MCF 10A (cell line): ENCODE measurements at regions not wholly inside any gene's neighbourhood (a gene's known extent, or its start where the extent isn't known, plus 50 kb on each side); places are given as distances from the start of the nearest gene placed in this dataset.

Source experiments
- BruUV-seq: library from RNA; stranded (reverse); fragments of 400-500 nt; replicated peaks from 2 replicates; lab custom pipeline; 2021; lab: Mats Ljungman, UMichigan
- CTCF ChIA-PET: fragments of 300-600 bp; sonication (Branson Sonifier 250); formaldehyde crosslinking; extraction: SDS; loops from one replicate; lab custom pipeline; 2021; ENCODE audit warnings: antibody characterized with exemption, inconsistent platforms; lab: Yijun Ruan, JAX
- POLR2A ChIA-PET: fragments of 300-600, 350-650 bp; sonication (Branson Sonifier 250); formaldehyde crosslinking; extraction: SDS; loops from one replicate; lab custom pipeline; 2020; ENCODE audit warnings: antibody characterized with exemption, inconsistent platforms; lab: Yijun Ruan, JAX
- DNase-seq: peaks from one replicate; pipeline ENCODE4 v3.0.0-alpha.2; 2018; ENCODE audit not compliant: unreplicated experiment
- H3K27ac Mint-ChIP-seq: one replicate; pipeline ENCODE4 v1.8.0; 2022; ENCODE audit warnings: mild to moderate bottlenecking, low read depth, mixed read lengths; ENCODE audit not compliant: unreplicated experiment
- H3K27me3 Mint-ChIP-seq: one replicate; pipeline ENCODE4 v1.8.0; 2022; ENCODE audit warnings: mixed read lengths; ENCODE audit not compliant: insufficient read depth, unreplicated experiment
- H3K36me3 Mint-ChIP-seq: one replicate; pipeline ENCODE4 v1.8.0; 2022; ENCODE audit warnings: mild to moderate bottlenecking, moderate library complexity, mixed read lengths; ENCODE audit not compliant: insufficient read depth, unreplicated experiment
- H3K4me1 Mint-ChIP-seq: one replicate; pipeline ENCODE4 v1.8.0; 2022; ENCODE audit warnings: mixed read lengths; ENCODE audit not compliant: insufficient read depth, unreplicated experiment
- H3K4me3 Mint-ChIP-seq: one replicate; pipeline ENCODE4 v1.8.0; 2022; ENCODE audit warnings: mild to moderate bottlenecking, moderate library complexity, mixed read lengths; ENCODE audit not compliant: unreplicated experiment
- H3K9me3 Mint-ChIP-seq: one replicate; pipeline ENCODE4 v1.8.0; 2022; ENCODE audit warnings: mixed read lengths; ENCODE audit not compliant: unreplicated experiment
- intact Hi-C: fragments of 100-400 bp; cut with micrococcal nuclease; formaldehyde crosslinking; loops from 2 replicates; pipeline ENCODE4 v1.14.1; 2022
- TF ChIP-seq, protein P1 (sequence below): fragments of 200-600 bp; IDR thresholded peaks from one replicate; pipeline ENCODE4 v1.8.0; 2022; ENCODE audit warnings: antibody characterized with exemption, mild to moderate bottlenecking; ENCODE audit not compliant: unreplicated experiment

DNA sequence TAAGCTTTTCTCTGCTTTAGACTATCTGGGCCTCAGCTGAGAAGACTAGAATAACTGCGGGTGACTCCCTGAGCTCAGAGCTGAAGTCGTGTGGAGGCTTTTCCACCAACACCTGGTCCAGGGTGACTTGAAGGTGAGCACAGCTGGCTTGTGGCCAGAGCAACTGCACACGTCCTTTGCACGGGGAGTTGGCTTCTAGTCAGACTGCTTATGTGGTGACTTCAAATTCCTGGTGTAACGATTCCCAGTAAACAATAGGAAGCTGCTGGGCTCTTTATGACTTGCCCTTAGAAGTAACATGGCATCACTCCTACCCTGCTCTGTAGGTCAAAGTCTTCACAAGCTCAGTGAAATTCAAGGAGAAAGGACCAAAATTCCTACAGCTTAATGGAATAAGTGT, 800.6 kb upstream of the CDH6 start:
- H3K9me3 Mint-ChIP-seq = peaks cover 8% of the 10 kb centered on the region
- TF ChIP-seq, protein P1, sequence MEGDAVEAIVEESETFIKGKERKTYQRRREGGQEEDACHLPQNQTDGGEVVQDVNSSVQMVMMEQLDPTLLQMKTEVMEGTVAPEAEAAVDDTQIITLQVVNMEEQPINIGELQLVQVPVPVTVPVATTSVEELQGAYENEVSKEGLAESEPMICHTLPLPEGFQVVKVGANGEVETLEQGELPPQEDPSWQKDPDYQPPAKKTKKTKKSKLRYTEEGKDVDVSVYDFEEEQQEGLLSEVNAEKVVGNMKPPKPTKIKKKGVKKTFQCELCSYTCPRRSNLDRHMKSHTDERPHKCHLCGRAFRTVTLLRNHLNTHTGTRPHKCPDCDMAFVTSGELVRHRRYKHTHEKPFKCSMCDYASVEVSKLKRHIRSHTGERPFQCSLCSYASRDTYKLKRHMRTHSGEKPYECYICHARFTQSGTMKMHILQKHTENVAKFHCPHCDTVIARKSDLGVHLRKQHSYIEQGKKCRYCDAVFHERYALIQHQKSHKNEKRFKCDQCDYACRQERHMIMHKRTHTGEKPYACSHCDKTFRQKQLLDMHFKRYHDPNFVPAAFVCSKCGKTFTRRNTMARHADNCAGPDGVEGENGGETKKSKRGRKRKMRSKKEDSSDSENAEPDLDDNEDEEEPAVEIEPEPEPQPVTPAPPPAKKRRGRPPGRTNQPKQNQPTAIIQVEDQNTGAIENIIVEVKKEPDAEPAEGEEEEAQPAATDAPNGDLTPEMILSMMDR = no peak
- peaks cover 27% of the 10 kb centered on the region for H3K4me1 Mint-ChIP-seq
- no peak overlapping the region for H3K27ac Mint-ChIP-seq
- intact Hi-C loops = no loop called here
- H3K27me3 Mint-ChIP-seq = no peaks in the 10 kb centered on the region
- H3K36me3 Mint-ChIP-seq = peaks cover 6% of the 10 kb centered on the region
- ChIA-PET CTCF (interaction anchor here (0.9 to 2.0 kb wide), 5 partner anchors 352 to 930 kb away, joined by 3 to 9 read pairs (median 4); no protein-coding TSS in a partner anchor), POLR2A (no interaction called here)
- DNase-seq = no peak
- H3K4me3 Mint-ChIP-seq = no peak overlapping the region
- no TSS peak for BruUV-seq

- no peaks in the 10 kb centered on the region for H3K9me3 Mint-ChIP-seq
- TF ChIP-seq, protein P1 = no peak
- H3K27me3 Mint-ChIP-seq = no peaks in the 10 kb centered on the region
- no peak for DNase-seq
- CTCF ChIA-PET = interaction anchor here (1.3 to 3.1 kb wide), 2 partner anchors 11 to 842 kb away, joined by 3 to 16 read pairs; no protein-coding TSS in a partner anchor
- no peak overlapping the region for H3K27ac Mint-ChIP-seq
- peaks cover 6% of the 10 kb centered on the region for H3K36me3 Mint-ChIP-seq
- POLR2A ChIA-PET = interaction anchor here (0.6 kb wide), 2 partner anchors 209 to 811 kb away, joined by 3 read pairs; no protein-coding TSS in a partner anchor
- peaks cover 27% of the 10 kb centered on the region for H3K4me1 Mint-ChIP-seq
- BruUV-seq = no TSS peak
- intact Hi-C loops = no loop called here
- no peak overlapping the region for H3K4me3 Mint-ChIP-seq
These were observed 803.4 kb upstream of the CDH6 start for GRCh38 chr5:30390095-30390494.

GRCh38 chr5:30387974-30388632, 805.4 kb upstream of the CDH6 start:
- CTCF ChIA-PET = interaction anchor here (0.6 to 1.5 kb wide), 4 partner anchors 171 to 808 kb away, joined by 3 to 4 read pairs (median 4); no protein-coding TSS in a partner anchor
- no peak for DNase-seq

GRCh38 chr5:30385754-30386153, 807.7 kb upstream of the CDH6 start:
- CTCF ChIA-PET = no interaction called here
- TF ChIP-seq, protein P1 = no peak

More at GRCh38 chr5:30387974-30388632, 805.4 kb upstream of the CDH6 start:
- no TSS peak for BruUV-seq
- H3K9me3 Mint-ChIP-seq = no peaks in the 10 kb centered on the region
- TF ChIP-seq, protein P1 = no peak
- no peaks in the 10 kb centered on the region for H3K27me3 Mint-ChIP-seq
- peaks cover 17% of the 10 kb centered on the region for H3K4me1 Mint-ChIP-seq
- peaks cover 6% of the 10 kb centered on the region for H3K36me3 Mint-ChIP-seq
- POLR2A ChIA-PET = interaction anchor here (0.5 kb wide), 1 partner anchor 25 kb away, joined by 3 read pairs; no protein-coding TSS in a partner anchor
- no peak overlapping the region for H3K27ac Mint-ChIP-seq
- H3K4me3 Mint-ChIP-seq = no peak overlapping the region
- intact Hi-C loops = no loop called here

More at GRCh38 chr5:30385754-30386153, 807.7 kb upstream of the CDH6 start:
- intact Hi-C loops = no loop called here
- no peak overlapping the region for H3K4me3 Mint-ChIP-seq
- H3K27me3 Mint-ChIP-seq = no peaks in the 10 kb centered on the region
- H3K36me3 Mint-ChIP-seq = no peaks in the 10 kb centered on the region
- no peak for DNase-seq
- H3K27ac Mint-ChIP-seq = no peak overlapping the region
- H3K4me1 Mint-ChIP-seq = peaks cover 14% of the 10 kb centered on the region
- no TSS peak for BruUV-seq
- POLR2A ChIA-PET = no interaction called here
- no peaks in the 10 kb centered on the region for H3K9me3 Mint-ChIP-seq
